ENCODE measurements at regions not wholly inside any gene's neighbourhood (a gene's known extent, or its start where the extent isn't known, plus 50 kb on each side); places are given as distances from the start of the nearest gene placed in this dataset.

- no peaks in the 10 kb centered on the region for H3K36me3 ChIP-seq
- no peaks in the 10 kb centered on the region for H3K27me3 ChIP-seq
- H3K27ac ChIP-seq = no peak overlapping the region
- no peaks in the 10 kb centered on the region for H3K9me3 ChIP-seq
- DNase-seq = no peak
- TF ChIP-seq CTCF (IDR thresholded peaks at IDR 0.05) (no peak), POLR2A (IDR thresholded peaks at IDR 0.05) (no peak)
- H3K4me1 ChIP-seq = no peaks in the 10 kb centered on the region
- no peak overlapping the region for H3K4me3 ChIP-seq
- intact Hi-C loops (cut with DNase I; ENCODE audit: low total_unique reads) = no loop called here
Observed at GRCh38 chr20:54368570-54368969, 106.8 kb upstream of the DOK5 start.

- DNase-seq = no peak
- Histone ChIP-seq H3K27ac (no peak overlapping the region), H3K4me3 (no peak overlapping the region), H3K9me3 (no peaks in the 10 kb centered on the region), H3K27me3 (no peaks in the 10 kb centered on the region), H3K36me3 (no peaks in the 10 kb centered on the region), H3K4me1 (no peaks in the 10 kb centered on the region)
- intact Hi-C loops (cut with DNase I; ENCODE audit: low total_unique reads) = no loop called here
- TF ChIP-seq CTCF (IDR thresholded peaks at IDR 0.05) (no peak), POLR2A (IDR thresholded peaks at IDR 0.05) (no peak)
Observed at GRCh38 chr20:54372313-54372712, 103.1 kb upstream of the DOK5 start.

- Histone ChIP-seq H3K4me3 (no peak overlapping the region), H3K4me1 (no peaks in the 10 kb centered on the region), H3K9me3 (no peaks in the 10 kb centered on the region), H3K36me3 (no peaks in the 10 kb centered on the region), H3K27ac (no peak overlapping the region), H3K27me3 (no peaks in the 10 kb centered on the region)
- no peak for TF ChIP-seq CTCF (IDR thresholded peaks at IDR 0.05)
- DNase-seq = no peak
- intact Hi-C loops (cut with DNase I; ENCODE audit: low total_unique reads) = no loop called here
Observed at GRCh38 chr20:54377992-54378773, 97.2 kb upstream of the DOK5 start.

GRCh38 chr20:54379893-54380584 is 95.4 kb upstream of the DOK5 start:
- TF ChIP-seq POLR2A (IDR thresholded peaks at IDR 0.05) (no peak), CTCF (IDR thresholded peaks at IDR 0.05) (no peak)
- Histone ChIP-seq H3K4me1 (no peaks in the 10 kb centered on the region), H3K36me3 (no peaks in the 10 kb centered on the region), H3K27me3 (no peaks in the 10 kb centered on the region), H3K27ac (no peak overlapping the region), H3K4me3 (no peak overlapping the region), H3K9me3 (no peaks in the 10 kb centered on the region)
- DNase-seq = no peak
- intact Hi-C loops (cut with DNase I; ENCODE audit: low total_unique reads) = no loop called here

GRCh38 chr20:54382419-54382818 is 93.0 kb upstream of the DOK5 start:
- H3K27ac ChIP-seq = no peak overlapping the region
- H3K4me3 ChIP-seq = no peak overlapping the region
- no peaks in the 10 kb centered on the region for H3K9me3 ChIP-seq
- intact Hi-C loops (cut with DNase I; ENCODE audit: low total_unique reads) = no loop called here
- H3K4me1 ChIP-seq = no peaks in the 10 kb centered on the region
- TF ChIP-seq CTCF (IDR thresholded peaks at IDR 0.05) (no peak), POLR2A (IDR thresholded peaks at IDR 0.05) (no peak)
- no peak for DNase-seq
- no peaks in the 10 kb centered on the region for H3K36me3 ChIP-seq
- no peaks in the 10 kb centered on the region for H3K27me3 ChIP-seq
